ENCODE measurements at regions not wholly inside any gene's neighbourhood (a gene's known extent, or its start where the extent isn't known, plus 50 kb on each side); places are given as distances from the start of the nearest gene placed in this dataset.

- dilution Hi-C loops (cut with HindIII; ENCODE audit: low sequenced_read_pairs, unreplicated experiment) (no loop called here), intact Hi-C loops (cut with micrococcal nuclease) (no loop called here), in situ Hi-C loops (cut with MboI; ENCODE audit: low sequenced_read_pairs) (no loop called here)
- ATAC-seq (ENCODE audit: low read depth) (no peak), DNase-seq (no peak)
- Histone ChIP-seq H2BK20ac (ENCODE audit: low read depth, low read length) (no peak overlapping the region), H3K14ac (replicated peaks; ENCODE audit: low read depth, low read length) (no peak overlapping the region), H3K4me2 (ENCODE audit: low read depth, low read length) (no peak overlapping the region), H3K9me3 (ENCODE audit: control insufficient read depth, insufficient read depth, low read length) (no peaks in the 10 kb centered on the region), H3K79me1 (ENCODE audit: low read depth in 1 of 2, low read length in 2 of 2) (no peaks in the 10 kb centered on the region), H3K4me3 (ENCODE audit: insufficient read depth, low read depth, low read length) (no peak overlapping the region), H3K56ac (ENCODE audit: extremely low read depth, insufficient read depth, low read length) (no peak overlapping the region), H2BK5ac (ENCODE audit: low read depth, low read length, poor library complexity, severe bottlenecking) (no peak overlapping the region), H2BK120ac (ENCODE audit: low read depth, low read length) (no peak overlapping the region), H2AFZ (replicated peaks; ENCODE audit: low read length, poor library complexity) (no peak overlapping the region), H3K27me3 (ENCODE audit: control insufficient read depth, insufficient read depth, low read length) (no peaks in the 10 kb centered on the region), H4K8ac (ENCODE audit: low read depth in 2 of 2, low read length in 2 of 2) (no peak overlapping the region), H3K4me1 (ENCODE audit: control insufficient read depth, insufficient read depth, low read length) (no peaks in the 10 kb centered on the region), H3K18ac (ENCODE audit: low read depth, low read length) (no peak overlapping the region), H3K36me3 (ENCODE audit: control insufficient read depth, insufficient read depth, low read length) (no peaks in the 10 kb centered on the region), H4K5ac (ENCODE audit: low read depth, low read length) (no peak overlapping the region), H3K27ac (ENCODE audit: insufficient read depth, low read length) (no peak overlapping the region), H2BK15ac (ENCODE audit: low read depth, low read length) (no peak overlapping the region), H3K9me1 (ENCODE audit: insufficient read depth, low read length) (no peaks in the 10 kb centered on the region), H3K9ac (ENCODE audit: low read depth, low read length) (no peak overlapping the region), H4K20me1 (ENCODE audit: insufficient read depth, low read length) (no peaks in the 10 kb centered on the region), H3K23ac (ENCODE audit: low read depth, low read length) (no peak overlapping the region), H3K4ac (ENCODE audit: low read depth, low read length) (no peak overlapping the region), H2AK9ac (replicated peaks; ENCODE audit: low read depth, low read length, poor library complexity) (no peak overlapping the region), H4K91ac (ENCODE audit: insufficient read depth, low read depth, low read length) (no peak overlapping the region), H2AK5ac (ENCODE audit: low read depth, low read length) (no peak overlapping the region)
- TF ChIP-seq, protein P1, sequence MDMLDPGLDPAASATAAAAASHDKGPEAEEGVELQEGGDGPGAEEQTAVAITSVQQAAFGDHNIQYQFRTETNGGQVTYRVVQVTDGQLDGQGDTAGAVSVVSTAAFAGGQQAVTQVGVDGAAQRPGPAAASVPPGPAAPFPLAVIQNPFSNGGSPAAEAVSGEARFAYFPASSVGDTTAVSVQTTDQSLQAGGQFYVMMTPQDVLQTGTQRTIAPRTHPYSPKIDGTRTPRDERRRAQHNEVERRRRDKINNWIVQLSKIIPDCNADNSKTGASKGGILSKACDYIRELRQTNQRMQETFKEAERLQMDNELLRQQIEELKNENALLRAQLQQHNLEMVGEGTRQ (IDR thresholded peaks at IDR 0.05; ENCODE audit: low read depth, low read length), result no peak
- TF ChIP-seq POLR2A (IDR thresholded peaks at IDR 0.05; ENCODE audit: low read depth, low read length) (no peak), MAZ (IDR thresholded peaks at IDR 0.05; ENCODE audit: borderline replicate concordance, low read depth, low read length) (no peak), RFX5 (IDR thresholded peaks at IDR 0.05; ENCODE audit: low read depth, low read length) (no peak), SMC3 (IDR thresholded peaks at IDR 0.05; ENCODE audit: low read depth, low read length) (no peak), RAD21 (IDR thresholded peaks at IDR 0.05; ENCODE audit: low read length) (no peak), ELK1 (IDR thresholded peaks at IDR 0.05; ENCODE audit: borderline replicate concordance, low read depth, low read length) (no peak), MAFK (IDR thresholded peaks at IDR 0.05; ENCODE audit: low read depth, low read length) (no peak), CHD1 (IDR thresholded peaks at IDR 0.05; ENCODE audit: low read depth, low read length) (no peak), MXI1 (IDR thresholded peaks at IDR 0.05; ENCODE audit: borderline replicate concordance, low read depth, low read length) (no peak)
- no TSS peak for BruUV-seq (replicated peaks)
- WGBS, 2 experiments (ENCODE audit: extremely low coverage in 2 of 2, insufficient read length in 1 of 2), result no CpG with 5 or more reads among the region's 2 CpGs
- POLR2A ChIA-PET (ENCODE audit: unreplicated experiment), result no interaction called here
- CTCF ChIA-PET, result no interaction called here
Measured at GRCh38 chr4:156146571-156146970, 192.9 kb upstream of the CTSO start.
